ENCODE measurements at regions not wholly inside any gene's neighbourhood (a gene's known extent, or its start where the extent isn't known, plus 50 kb on each side); places are given as distances from the start of the nearest gene placed in this dataset.

DNA sequence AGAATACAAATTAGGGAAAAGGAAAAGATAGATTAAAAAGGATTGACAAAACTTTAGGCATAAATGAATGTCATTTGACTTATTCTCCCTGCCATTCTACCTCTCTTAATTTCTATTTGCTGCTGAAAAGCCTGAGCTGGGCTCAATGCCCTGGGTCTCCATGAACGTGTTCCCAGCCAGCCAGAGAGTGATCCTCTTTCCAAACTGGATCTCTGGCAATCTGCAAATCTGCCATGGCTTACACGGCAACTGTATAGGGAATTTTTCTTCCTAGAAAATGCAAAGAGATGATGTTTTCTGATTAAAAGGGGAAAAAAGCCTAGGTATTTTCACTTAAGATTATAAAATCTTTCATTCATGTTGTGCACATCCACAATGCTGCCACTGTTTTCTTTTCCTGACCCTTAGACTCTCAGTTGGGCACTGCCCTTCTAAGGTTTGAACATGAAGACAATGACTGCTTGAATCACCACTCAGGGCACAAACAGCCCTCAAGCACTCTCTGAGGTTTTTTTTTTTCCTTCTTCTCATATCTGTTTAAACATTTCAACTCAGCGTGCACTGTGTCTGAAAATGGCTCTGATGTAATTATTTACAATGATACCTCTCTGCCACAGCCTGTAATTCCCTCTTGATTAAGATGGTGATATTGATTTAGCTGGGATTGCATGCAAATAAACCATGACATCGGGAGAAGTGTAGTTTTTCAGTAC lies 60.3 kb downstream of the DACT1 start:
- TF ChIP-seq POLR2A (IDR thresholded peaks at IDR 0.05; ENCODE audit: low read depth, low read length) (no peak), POLR2AphosphoS5 (IDR thresholded peaks at IDR 0.05; ENCODE audit: low read depth, low read length) (no peak), TAF1 (IDR thresholded peaks at IDR 0.05; ENCODE audit: borderline replicate concordance, low read depth, low read length) (no peak)
